ENCODE measurements at regions not wholly inside any gene's neighbourhood (a gene's known extent, or its start where the extent isn't known, plus 50 kb on each side); places are given as distances from the start of the nearest gene placed in this dataset.

DNA sequence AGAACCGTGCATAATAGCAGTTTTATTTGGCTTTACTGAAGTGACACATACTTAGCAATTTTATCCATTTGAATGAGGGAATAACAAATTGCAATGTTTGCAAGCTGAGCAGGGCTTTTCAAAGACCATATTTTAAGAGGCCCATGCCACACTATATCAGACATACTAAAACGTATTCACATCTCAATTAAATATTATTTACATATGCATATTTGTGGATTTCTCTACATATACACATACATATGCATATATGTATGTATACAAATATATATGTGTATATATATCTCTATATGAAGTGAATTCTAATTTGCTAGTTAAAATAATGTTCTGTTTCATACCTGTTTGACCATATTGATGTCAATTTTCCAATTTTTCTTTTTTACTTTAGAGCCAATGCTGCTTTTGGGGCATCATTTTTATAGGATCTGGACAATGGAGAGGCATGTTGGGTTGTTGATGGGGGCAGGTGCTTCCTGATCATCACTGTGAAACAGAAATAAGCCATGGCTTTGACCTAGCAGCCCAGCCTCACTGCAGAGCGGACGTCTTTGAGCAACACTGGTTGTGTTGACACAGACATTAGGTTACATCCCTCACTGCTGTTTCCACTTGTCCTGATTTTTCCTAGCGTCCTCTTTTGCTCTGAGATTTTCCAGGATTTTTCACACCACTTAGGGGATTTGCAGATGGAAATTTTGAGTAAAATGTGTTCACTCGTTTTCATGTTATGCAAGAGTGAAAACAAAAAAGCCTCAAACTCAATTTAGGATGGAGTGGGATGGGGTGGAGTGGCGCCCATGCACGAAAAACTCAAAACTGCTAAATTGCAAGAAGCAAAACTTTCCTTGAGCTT lies 56.9 kb downstream of the RDH14 start:
- DNase-seq: no peak

DNA sequence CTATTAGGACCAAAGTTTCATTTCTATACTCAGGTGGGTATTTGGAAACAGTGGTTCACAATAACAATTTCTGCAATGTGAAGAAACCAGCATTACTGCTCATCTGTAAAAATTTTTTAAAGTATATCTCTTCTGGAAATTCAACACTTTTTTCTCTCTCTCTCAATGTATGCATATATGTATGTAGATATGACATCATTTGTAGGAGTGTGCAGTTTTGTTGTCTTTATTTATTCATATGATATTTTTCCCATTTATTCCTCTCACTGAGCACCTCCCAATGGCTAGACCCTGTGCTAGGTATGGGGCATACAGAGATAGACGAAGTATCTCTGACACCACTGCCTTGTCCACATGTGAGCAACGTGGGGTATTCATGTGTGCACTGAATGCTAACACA lies 58.3 kb downstream of the RDH14 start:
- no peak for DNase-seq

DNA sequence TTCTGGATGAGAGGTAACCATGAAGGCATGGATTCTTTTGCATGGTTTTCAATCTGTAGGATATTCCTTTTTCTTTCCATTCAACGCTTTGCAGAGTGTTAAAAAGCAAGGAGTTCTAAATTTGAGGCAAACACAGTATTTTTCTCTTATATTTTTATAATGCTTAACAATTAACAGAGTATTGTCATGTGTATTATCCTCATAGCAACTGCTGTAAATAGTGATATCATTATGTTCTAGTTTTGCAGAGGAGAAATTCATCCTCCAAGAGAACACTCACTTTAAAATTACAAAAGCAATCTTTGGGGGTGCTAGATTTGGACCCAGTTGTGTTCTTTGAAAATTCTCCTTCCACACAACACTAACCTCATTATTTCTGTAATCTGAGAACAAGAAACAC lies 58.7 kb downstream of the RDH14 start:
- no peak for DNase-seq

DNA sequence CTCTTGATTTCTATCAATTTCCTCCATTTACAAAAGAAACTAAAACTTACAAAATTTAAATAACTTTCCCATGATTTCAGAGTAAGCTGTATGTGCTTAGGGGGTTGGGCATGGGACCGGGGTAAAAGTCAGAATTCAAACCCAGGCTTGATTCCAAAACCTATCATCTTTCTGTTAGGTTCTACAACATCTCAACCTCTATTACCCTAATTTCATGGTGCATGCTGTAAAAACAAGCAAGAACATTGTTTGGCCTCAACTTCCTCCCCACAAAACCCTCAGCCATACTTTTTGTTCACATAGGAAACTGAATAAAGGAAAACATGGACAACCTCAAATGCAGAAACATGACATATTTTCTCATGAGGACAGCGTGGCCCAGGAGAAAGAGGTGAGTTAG lies 59.3 kb downstream of the RDH14 start:
- no peak for DNase-seq

DNA sequence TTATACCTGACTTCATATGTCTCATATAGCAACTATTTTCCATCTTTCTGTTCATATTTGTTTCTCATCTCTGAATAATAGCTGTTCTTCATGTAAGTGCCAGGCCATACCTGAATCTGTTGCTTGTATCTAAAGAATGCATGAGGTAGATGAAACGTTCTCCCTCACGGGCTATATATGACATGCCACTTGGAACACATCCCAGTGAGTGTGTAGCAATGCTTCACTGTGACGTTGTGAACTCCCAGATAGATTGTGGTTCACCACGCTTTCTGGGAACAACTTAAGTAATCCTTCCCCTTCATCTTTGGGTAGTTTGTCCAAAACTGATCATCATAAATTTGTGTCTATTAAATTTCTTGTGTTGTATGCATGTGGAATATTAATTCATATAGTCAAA lies 60.1 kb downstream of the RDH14 start:
- DNase-seq: no peak

DNA sequence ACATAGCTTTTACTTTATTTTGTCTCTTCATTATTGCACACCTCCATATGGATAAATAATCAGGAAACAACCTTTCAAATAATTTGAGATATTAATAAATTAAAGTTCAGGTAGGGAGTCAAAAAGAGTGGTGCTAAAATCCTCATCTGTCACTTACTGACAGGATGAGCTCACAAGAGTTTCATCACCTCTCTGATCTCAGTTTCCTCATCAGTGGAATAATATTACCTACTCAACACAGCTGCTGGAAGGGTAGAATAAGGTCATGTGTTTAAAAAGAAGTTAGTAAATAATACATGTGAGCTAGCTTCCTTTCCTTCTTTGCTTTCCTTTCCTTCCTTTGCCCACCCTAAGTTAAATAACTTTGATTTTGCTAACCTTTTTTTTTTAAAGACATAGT lies 61.9 kb downstream of the RDH14 start:
- DNase-seq: no peak

DNA sequence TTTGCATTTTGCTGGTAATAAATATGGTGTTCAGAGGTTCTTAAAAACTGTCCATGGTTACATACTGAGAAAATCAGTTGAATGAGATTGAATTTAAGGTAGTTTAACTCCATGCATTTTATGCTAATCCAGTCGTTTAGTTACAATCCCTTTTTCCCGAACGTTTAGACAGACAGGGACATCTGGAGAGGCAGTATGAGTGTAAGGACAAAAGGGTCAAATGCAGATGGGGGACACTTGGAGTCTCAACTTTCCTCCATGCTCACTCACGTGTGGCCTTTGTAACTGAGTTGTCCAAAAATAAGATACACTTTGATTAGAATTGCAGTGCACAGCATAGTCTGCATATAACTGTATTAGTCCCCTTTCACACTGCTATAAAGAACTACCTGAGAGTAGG lies 63.9 kb downstream of the RDH14 start:
- no peak for DNase-seq

DNA sequence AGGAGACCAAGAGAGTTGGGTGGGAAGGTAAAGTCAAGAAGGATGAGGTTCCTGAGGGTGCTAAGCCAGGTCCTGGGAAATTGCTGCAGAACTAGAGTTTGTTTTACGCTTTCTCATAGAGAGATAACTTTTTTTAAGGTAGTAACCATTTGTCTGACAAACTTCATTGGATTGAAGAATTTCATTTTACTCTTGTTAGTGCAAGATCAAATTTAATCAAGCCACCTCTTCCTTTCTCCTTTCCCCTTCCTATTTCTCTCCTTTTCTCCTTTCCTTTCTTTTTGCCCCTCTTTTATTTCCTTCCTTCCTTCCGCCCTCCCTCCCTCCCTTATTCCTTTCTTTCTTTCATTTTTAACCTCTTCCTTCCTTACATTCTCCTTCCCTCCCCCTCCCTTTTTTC lies 65.4 kb downstream of the RDH14 start:
- no peak for DNase-seq

DNA sequence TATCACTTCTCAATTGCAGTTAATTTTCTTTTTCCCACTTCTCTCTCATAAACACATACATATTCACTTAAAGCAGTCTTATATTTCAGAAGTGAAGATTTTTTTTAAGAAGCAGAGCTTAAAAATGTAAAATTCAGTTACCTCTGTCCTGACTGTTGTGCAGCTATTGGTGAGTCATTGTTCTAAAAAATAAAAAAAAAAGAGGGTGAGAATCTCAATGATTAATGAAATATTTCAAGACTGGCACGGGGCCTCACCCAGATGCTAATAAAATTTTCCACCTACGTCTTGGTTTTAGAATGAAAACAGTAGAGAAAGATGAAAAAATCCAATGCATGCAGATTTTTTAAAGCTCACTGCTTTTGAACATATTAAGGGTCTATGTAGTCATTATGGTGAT lies 67.7 kb downstream of the RDH14 start:
- DNase-seq: no peak

DNA sequence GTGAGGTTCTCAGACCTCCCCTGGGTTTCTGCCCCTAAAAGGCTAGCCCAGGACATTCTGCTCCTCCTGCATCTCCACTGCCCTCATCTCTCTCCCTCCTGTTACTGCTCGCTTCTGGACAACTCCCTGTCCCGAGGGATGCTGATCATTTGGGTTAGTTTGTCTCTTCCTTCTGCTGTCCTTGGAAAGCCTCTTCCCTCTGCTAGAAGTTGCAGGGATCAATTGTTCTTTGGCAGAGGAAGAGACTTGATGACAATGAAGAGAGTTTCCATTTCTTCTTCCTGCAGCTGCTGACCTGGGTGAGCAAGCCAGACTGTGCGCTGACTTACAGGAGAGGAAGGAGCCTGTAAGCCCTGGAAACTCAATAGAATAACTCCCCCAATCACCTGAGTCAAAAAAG lies 68.9 kb downstream of the RDH14 start:
- DNase-seq: no peak

DNA sequence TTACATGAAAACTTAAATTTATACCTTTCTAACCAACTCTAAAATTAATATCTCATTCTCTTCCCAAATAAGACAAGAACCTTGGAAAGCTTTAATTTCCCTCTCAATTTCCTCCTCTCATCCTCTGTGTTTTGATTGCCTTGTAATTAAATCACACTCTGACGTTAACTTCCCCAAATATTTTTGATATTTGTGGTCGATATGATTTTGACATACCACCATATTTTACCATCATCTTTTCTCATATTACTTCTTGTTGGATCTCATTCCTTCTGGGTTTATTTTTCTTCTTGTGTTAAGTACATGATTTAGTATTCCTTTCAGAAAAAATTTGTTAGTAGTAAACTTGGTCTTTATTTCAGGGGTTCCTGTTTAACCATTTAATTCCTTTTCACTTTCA lies 69.6 kb downstream of the RDH14 start:
- no peak for DNase-seq

DNA sequence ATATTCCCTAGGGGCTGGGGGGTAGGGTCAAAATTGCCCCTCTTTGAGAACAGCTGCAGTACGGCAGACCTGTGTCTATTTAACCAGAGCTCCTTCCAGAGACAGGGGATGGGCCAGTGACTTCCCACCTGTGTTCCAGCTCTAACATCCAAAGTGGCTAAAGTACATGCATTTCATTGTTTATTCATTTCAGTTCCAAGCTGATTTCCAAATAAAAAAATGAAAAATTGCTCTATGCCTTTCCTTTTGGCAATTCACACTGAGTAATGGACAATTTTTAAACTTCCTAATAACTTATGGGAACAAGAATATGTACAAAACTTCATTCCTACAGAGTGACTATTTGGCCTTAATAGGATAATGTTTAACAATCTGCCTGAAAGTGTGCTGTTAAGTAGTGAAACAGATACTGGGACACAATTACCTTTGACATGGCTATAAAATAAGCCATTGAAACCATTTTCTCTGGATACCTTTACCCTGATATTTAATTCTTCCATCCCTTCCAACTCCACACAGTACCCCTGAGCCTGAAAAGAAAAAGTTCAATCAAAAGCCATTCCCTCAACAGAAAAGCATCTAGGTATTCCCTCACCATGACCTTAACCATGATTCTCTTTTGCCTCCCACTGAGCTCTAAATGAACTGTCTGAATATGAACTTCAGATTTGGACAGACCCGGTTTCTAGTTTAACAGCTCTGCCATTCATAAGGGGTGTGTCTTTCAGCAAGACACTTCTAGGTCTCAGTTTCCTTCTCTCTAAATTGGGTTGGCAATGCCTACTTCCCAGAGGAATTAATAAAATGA lies 73.1 kb downstream of the RDH14 start:
- DNase-seq: no peak

DNA sequence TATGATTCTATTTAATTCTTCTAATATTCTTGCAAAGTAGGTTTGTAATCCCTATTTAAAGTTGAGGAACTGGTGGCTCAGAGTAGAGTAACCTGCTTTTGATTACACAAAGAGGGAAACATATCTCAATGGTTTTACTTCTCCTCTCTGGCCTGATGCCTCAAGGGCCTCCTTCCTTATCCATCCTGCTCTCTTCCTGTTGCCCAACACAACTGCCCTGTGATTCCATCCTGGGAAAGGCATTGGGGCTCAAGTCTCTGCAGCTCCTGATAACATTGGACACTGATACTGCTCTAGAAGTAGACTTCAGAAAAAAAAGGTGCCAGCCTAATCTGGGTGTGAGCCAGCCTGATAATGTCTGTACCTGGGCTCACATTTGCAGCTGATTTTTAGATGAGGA lies 75.8 kb downstream of the RDH14 start:
- no peak for DNase-seq

DNA sequence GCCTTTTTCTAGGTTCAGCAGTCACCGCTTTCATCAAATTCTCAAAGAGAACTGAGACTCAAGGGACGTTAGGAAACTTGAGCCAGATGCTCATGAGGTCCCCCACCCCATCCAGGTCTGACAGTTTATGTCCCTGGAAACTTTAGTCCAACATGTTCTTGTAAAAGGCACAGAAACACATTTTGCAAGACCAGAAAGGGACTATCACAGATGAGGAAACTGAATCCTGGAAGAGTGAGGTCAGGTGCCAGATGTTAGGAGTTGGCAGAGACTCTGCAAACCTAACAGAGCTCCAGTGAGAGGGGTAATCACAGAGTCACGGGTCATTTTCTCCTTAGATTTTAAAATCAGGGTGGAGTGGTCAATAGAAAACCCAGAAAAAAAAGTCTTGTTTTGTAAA lies 76.6 kb downstream of the RDH14 start:
- DNase-seq: no peak

DNA sequence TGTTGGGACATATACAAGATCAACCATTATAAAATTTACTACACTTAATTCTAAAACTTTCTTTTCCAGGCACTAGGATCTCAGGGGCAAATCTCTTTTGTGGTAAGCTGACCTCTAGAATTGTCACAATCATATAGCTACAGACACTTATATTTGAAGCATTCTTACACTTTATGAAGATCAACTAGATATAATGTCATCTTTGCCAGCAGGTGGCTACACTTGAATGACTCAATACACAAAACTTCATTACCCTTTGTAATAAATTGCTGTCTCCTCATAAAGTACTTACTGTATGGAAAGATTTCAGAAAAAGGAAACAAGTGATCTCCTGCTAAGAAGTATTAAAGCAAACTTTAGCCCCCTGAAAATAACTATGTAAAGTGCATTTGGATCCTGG lies 77.8 kb downstream of the RDH14 start:
- DNase-seq: no peak

DNA sequence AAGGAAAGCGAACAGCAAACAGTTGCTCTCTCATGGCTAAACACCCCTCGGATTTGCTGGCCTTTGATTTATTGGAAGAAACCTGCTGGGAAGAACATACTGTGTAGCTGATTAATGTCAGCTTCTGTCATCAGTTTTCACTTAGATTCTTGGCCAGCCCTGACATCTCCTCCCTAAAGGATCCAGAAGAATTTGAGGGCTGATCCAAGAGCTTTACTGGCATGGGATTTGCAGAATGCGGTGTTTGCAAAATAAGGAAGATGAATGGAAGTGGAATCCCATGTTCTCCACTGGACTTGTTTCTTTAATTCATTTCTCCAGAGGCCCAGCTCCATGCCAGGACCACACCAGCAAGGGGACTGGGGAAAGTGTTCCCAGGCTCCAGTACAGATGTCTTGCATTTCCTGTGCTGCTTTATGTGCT lies 80.5 kb downstream of the RDH14 start:
- DNase-seq: no peak

DNA sequence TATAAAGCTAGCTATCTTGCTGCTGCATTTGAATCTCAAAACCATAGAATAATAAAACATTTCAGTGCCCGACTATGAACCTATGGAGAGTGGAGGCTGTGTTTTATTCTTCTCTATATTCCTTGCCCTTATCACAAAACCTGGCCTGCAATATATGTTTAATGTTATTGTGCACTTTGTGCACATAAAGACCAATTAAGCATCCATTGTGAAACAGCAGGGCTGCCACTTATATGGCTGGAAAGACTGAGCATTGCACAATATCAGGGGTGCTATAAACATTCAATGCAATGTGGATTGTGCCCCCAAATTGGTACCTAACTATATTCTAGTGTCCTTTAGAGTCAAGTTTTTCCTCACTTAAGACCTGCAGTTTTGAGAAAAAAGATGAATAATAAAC lies 83.2 kb downstream of the RDH14 start:
- DNase-seq: no peak

DNA sequence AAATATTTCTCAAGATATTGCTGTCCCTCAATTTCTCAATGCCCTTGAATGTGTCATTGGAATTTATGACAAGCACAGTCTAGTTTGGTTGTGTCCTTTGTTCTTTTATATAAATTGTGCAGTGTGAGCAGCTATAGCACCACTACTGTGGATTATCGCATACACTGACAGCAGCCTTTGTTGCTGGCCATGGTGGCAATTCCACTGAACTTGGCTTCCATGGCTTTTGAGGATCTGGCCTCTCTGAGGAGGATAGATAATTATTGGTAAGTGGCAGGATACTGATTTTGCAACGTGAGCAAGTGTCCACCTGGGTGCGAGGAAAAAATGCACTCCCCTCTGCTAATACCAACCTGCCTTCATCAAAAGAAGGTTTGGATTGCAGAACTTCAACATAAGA lies 84.0 kb downstream of the RDH14 start:
- no peak for DNase-seq

DNA sequence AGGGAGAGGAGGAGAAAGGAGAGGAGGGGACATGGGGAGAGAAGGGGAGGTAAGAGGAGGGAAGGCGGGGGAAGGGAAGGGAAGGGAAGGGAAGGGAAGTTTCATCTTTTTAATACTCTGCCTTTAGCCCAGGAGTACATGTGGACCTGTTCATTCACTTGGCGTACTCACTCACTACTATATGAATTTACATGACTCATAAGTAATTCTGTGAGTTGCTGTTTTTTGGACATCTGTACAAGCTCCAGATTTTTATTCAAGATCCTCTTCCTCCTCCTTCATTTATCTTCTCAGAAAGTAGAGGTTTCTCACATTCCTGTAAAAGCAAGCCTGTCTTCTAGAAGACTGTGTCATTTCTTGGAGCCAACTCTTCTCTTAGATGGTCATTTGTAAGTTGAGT lies 84.6 kb downstream of the RDH14 start:
- DNase-seq: no peak

DNA sequence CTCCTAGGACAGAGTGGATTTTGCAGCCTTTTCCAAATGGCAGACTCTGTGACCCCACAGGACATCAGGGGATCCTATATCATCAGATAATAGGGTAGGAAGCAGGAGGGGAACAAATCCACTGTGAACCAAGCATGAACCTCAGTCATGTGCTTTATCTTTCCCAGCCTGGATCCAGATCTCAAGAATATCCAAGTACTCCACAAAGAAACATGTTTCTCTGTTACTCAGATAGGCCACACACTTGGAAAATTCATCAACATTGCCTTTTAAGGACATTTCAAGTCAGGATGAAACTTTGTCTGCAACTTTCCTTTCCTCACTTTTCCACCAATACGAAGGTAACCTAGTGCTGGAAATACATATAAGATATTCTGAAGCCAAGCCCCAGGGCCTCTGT lies 85.8 kb downstream of the RDH14 start:
- no peak for DNase-seq

DNA sequence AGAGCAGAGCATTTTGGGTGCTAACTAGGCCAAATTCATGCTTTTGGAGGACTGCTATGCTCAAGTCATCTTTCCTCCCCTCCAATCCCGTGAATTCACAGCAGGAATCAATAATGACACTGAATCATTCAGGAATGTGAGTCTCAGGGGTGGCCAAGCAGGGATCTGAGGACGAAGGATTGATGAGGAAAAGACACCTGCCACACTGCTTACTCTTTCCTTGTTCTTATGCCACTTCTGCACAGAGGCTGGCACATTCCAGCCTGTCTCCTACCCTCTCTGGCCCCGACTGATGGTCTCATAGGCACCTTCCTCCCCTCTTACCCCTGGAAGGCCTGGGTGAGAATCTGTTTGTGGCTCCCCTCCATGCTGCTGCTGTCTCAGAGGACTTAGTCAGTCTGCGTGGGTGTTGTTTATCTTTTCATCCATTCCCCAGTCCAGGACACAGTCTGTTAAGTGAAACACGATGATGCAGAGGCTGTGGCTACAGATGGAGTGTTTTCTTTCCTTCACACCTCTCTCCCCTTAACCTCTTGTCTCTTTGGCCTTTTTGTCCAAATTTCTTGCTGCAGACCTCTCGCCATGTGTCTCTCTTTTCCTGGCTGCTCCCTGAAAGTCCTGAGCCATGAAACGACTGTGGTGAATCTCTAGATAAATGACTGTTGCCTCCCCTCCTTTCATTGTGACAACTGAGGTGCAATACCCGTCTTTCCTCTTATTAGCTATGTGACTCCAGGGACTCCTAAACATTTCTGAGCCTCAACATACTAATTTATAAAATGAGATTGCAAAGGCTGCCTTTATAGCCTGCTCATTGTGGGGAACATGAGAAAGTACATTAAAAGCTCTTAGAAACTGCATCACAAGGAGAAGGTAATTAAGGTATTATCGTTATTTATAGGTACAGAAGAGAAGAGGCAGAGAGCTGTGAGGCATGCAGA lies 86.9 kb downstream of the RDH14 start:
- no peak for DNase-seq

DNA sequence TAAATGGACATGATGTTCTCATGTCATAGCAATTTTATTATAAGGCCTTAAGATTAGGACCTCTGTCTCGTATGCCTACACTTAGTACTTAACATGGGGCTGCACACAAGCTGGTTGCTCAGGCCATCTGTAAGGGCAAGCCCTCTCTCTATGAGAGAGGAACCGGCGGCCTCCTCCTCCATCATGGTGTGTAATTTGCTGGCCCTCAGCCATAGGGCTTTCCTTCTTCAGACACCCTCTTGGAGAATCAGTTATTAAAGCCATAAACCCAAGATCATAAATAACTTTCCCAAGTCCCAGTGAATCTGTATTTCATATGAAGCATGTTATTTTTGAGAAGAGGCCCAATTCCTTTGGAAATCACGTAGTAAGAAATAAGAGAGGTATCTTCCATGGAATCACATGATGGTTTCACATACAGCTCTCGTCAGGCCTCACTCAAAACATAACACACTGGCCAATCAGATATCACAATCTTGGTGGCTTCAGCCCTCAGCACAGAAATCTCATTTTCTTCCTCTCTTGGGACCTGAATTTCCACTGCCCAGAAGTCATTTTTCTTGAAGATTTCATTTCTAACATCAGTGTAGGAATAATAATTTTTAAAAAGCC lies 92.6 kb downstream of the RDH14 start:
- DNase-seq: no peak

DNA sequence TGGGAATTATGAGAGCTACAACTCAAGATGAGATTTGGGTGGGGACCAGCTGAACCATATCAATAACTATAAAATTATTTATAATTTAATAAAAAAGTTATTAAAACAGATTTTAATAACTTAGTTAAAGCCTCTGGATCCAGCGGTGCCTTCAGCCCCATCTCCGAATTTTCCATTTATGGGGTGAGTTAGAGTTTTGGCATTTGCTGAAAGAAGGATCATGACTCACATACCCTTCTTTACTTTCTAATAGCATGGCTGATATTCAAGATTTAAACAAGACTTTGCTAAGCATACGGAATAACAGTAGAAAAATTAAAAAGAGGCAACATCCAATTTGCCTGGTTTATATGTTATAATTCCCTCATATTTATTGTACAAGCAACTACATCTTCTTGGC lies 94.5 kb downstream of the RDH14 start:
- no peak for DNase-seq
